GM23248 (cell line): ENCODE measurements at regions not wholly inside any gene's neighbourhood (a gene's known extent, or its start where the extent isn't known, plus 50 kb on each side); places are given as distances from the start of the nearest gene placed in this dataset.

Experiments
- EZH2 ChIP-seq: fragments of 200-600 bp; sonication (generic); IDR thresholded peaks from 2 replicates; pipeline ENCODE4 v1.6.1; 2018; ENCODE audit warnings: antibody characterized with exemption, mild to moderate bottlenecking; ENCODE audit not compliant: insufficient read depth, poor library complexity, severe bottlenecking
- EZH2phosphoT487 ChIP-seq: fragments of 200-600 bp; sonication (generic); IDR thresholded peaks from 2 replicates; pipeline ENCODE4 v1.6.1; 2018; ENCODE audit warnings: antibody characterized with exemption, moderate library complexity, mild to moderate bottlenecking, low read depth; ENCODE audit not compliant: insufficient read depth

- TF ChIP-seq EZH2: no peak
- no peak for TF ChIP-seq EZH2phosphoT487
These were observed 124.5 kb upstream of the GDF10 start for GRCh38 chr10:47175181-47176123.
